ENCODE measurements at regions not wholly inside any gene's neighbourhood (a gene's known extent, or its start where the extent isn't known, plus 50 kb on each side); places are given as distances from the start of the nearest gene placed in this dataset.
A peak's percentile ranks its signal among the peaks of the same experiment; 100 is the strongest.

- H3K4me1 ChIP-seq: no peaks in the 10 kb centered on the region
- H3K4me3 ChIP-seq: no peak overlapping the region
- no peak overlapping the region for H3K27ac ChIP-seq
- H3K27me3 ChIP-seq: no peaks in the 10 kb centered on the region
- TF ChIP-seq CTCF (IDR thresholded peaks at IDR 0.05): no peak
- peak in 1 of 6 donors; percentile 8 for DNase-seq
- FAIRE-seq: no peak
- intact Hi-C loops (cut with DNase I): no loop called here
- ATAC-seq: no peak
- 57 to 59% methylated on average over 3 of the region's 3 CpGs for WGBS, 2 donors
- no peaks in the 10 kb centered on the region for H3K9me3 ChIP-seq
- H3K36me3 ChIP-seq: no peaks in the 10 kb centered on the region
Observed at GRCh38 chr2:239895116-239895515, 130.0 kb downstream of the NDUFA10 start.

GRCh38 chr2:239894276-239894675, 130.9 kb downstream of the NDUFA10 start:
- no peak overlapping the region for H3K27ac ChIP-seq
- intact Hi-C loops (cut with DNase I): no loop called here
- no peak for ATAC-seq
- 42 to 60% methylated on average over 5 of the region's 5 CpGs for WGBS, 2 donors
- no peaks in the 10 kb centered on the region for H3K4me1 ChIP-seq
- H3K36me3 ChIP-seq: no peaks in the 10 kb centered on the region
- no peak for FAIRE-seq
- no peaks in the 10 kb centered on the region for H3K9me3 ChIP-seq
- H3K4me3 ChIP-seq: no peak overlapping the region
- no peak for TF ChIP-seq CTCF (IDR thresholded peaks at IDR 0.05)
- DNase-seq: peak in 1 of 6 donors; percentile 14
- no peaks in the 10 kb centered on the region for H3K27me3 ChIP-seq

GRCh38 chr2:239893236-239893515, 132.0 kb downstream of the NDUFA10 start:
- FAIRE-seq: no peak
- 53 to 65% methylated on average over 4 of the region's 4 CpGs for WGBS, 2 donors
- intact Hi-C loops (cut with DNase I): no loop called here
- Histone ChIP-seq H3K9me3 (no peaks in the 10 kb centered on the region), H3K4me3 (no peak overlapping the region), H3K4me1 (no peaks in the 10 kb centered on the region), H3K36me3 (no peaks in the 10 kb centered on the region), H3K27me3 (no peaks in the 10 kb centered on the region), H3K27ac (no peak overlapping the region)
- no peak for DNase-seq
- ATAC-seq: no peak
- TF ChIP-seq CTCF (IDR thresholded peaks at IDR 0.05): no peak

- intact Hi-C loops (cut with DNase I): no loop called here
- no peak overlapping the region for H3K27ac ChIP-seq
Observed at GRCh38 chr2:239892441-239893235, 132.5 kb downstream of the NDUFA10 start.

More at GRCh38 chr2:239892441-239893235, 132.5 kb downstream of the NDUFA10 start:
- Histone ChIP-seq H3K9me3 (no peaks in the 10 kb centered on the region), H3K4me1 (no peaks in the 10 kb centered on the region), H3K4me3 (no peak overlapping the region), H3K36me3 (no peaks in the 10 kb centered on the region), H3K27me3 (no peaks in the 10 kb centered on the region)
- ATAC-seq (no peak), DNase-seq (no peak), FAIRE-seq (no peak)
- WGBS, 2 donors: 83 to 84% methylated on average over 18 of the region's 18 CpGs
- no peak for TF ChIP-seq CTCF (IDR thresholded peaks at IDR 0.05)

Data from pancreas (tissue), 10 donors.